ENCODE measurements at regions not wholly inside any gene's neighbourhood (a gene's known extent, or its start where the extent isn't known, plus 50 kb on each side); places are given as distances from the start of the nearest gene placed in this dataset.

DNA sequence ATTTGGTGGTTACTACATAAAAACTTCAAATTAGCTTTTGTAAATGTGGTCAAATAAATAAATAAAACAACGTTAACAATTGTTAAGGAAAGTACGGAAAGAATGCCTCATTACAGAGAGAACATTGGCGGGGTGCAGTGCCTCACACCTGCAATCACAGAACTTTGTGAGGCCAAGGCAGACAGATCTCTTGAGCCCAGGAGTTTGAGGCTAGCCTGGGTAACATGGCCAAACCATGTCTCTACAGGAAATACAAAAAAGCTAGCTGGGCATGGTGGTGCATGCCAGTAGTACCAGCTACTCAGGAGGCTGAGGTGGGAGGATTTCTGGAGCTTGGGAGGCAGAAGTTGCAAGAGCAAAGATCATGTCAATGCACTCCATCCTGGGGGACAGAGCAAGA, 59.4 kb upstream of the VPREB1 start:
- Histone ChIP-seq H3K27ac (ENCODE audit: low read depth, low read length) (no peak overlapping the region), H3K4me3 (ENCODE audit: low read depth, low read length) (no peak overlapping the region), H3K9me3 (ENCODE audit: control insufficient read depth, insufficient read depth, low read length) (no peaks in the 10 kb centered on the region), H3K27me3 (ENCODE audit: control insufficient read depth, insufficient read depth, low read length) (peaks cover 18% of the 10 kb centered on the region)
- POLR2A ChIA-PET, result no interaction called here
- no peak for TF ChIP-seq CTCF (IDR thresholded peaks at IDR 0.05; ENCODE audit: low read depth, low read length)
- CTCF ChIA-PET, result interaction anchor here (2.4 kb wide), 1 partner anchor 16 kb away, joined by 15 read pairs; no protein-coding TSS in a partner anchor
- no peak for DNase-seq (ENCODE audit: low read depth, low spot score)

- H3K4me3 ChIP-seq (ENCODE audit: low read depth, low read length), result no peak overlapping the region
- ChIA-PET CTCF (interaction anchor here (1.0 to 2.4 kb wide), 5 partner anchors 11 to 122 kb away, joined by 3 to 15 read pairs (median 5); no protein-coding TSS in a partner anchor), POLR2A (no interaction called here)
- no peaks in the 10 kb centered on the region for H3K9me3 ChIP-seq (ENCODE audit: control insufficient read depth, insufficient read depth, low read length)
- TF ChIP-seq CTCF (IDR thresholded peaks at IDR 0.05; ENCODE audit: low read depth, low read length), result no peak
- DNase-seq (ENCODE audit: low read depth, low spot score), result no peak
- no peak overlapping the region for H3K27ac ChIP-seq (ENCODE audit: low read depth, low read length)
- H3K27me3 ChIP-seq (ENCODE audit: control insufficient read depth, insufficient read depth, low read length), result peaks cover 18% of the 10 kb centered on the region
Measured at GRCh38 chr22:22184277-22184807, 60.2 kb upstream of the VPREB1 start.

DNA sequence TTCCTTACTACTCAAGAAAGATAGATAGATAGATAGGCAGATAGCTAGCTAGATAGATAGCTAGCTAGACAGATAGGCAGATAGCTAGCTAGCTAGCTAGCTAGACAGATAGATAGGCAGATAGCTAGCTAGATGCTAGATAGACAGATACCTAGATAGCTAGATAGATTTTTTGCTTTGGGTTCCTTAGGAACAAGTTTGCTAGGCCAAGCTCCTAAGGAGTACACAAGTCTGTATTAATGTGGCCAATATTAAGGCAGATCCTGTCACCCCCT, 61.7 kb upstream of the VPREB1 start:
- POLR2A ChIA-PET, result no interaction called here
- CTCF ChIA-PET, result interaction anchor here (1.5 to 2.4 kb wide), 4 partner anchors 11 to 25 kb away, joined by 5 to 15 read pairs (median 8); no protein-coding TSS in a partner anchor
- DNase-seq (ENCODE audit: low read depth, low spot score), result no peak
- H3K27me3 ChIP-seq (ENCODE audit: control insufficient read depth, insufficient read depth, low read length), result peaks cover 18% of the 10 kb centered on the region
- H3K4me3 ChIP-seq (ENCODE audit: low read depth, low read length), result no peak overlapping the region
- no peak overlapping the region for H3K27ac ChIP-seq (ENCODE audit: low read depth, low read length)
- TF ChIP-seq CTCF (IDR thresholded peaks at IDR 0.05; ENCODE audit: low read depth, low read length), result no peak
- no peaks in the 10 kb centered on the region for H3K9me3 ChIP-seq (ENCODE audit: control insufficient read depth, insufficient read depth, low read length)

GRCh38 chr22:22182218-22182989, 62.2 kb upstream of the VPREB1 start:
- no peak overlapping the region for H3K27ac ChIP-seq (ENCODE audit: low read depth, low read length)
- CTCF ChIA-PET, result interaction anchor here (1.6 to 2.1 kb wide), 2 partner anchors 11 to 25 kb away, joined by 6 to 9 read pairs; no protein-coding TSS in a partner anchor
- H3K9me3 ChIP-seq (ENCODE audit: control insufficient read depth, insufficient read depth, low read length), result no peaks in the 10 kb centered on the region
- H3K27me3 ChIP-seq (ENCODE audit: control insufficient read depth, insufficient read depth, low read length), result peaks cover 18% of the 10 kb centered on the region
- DNase-seq (ENCODE audit: low read depth, low spot score), result no peak
- POLR2A ChIA-PET, result no interaction called here
- no peak overlapping the region for H3K4me3 ChIP-seq (ENCODE audit: low read depth, low read length)
- no peak for TF ChIP-seq CTCF (IDR thresholded peaks at IDR 0.05; ENCODE audit: low read depth, low read length)

- peaks cover 17% of the 10 kb centered on the region for H3K27me3 ChIP-seq (ENCODE audit: control insufficient read depth, insufficient read depth, low read length)
Measured at GRCh38 chr22:22181341-22181850, 63.2 kb upstream of the VPREB1 start.

More at GRCh38 chr22:22181341-22181850, 63.2 kb upstream of the VPREB1 start:
- ChIA-PET CTCF (interaction anchor here (1.5 kb wide), 1 partner anchor 24 kb away, joined by 3 read pairs; no protein-coding TSS in a partner anchor), POLR2A (no interaction called here)
- DNase-seq (ENCODE audit: low read depth, low spot score), result no peak
- no peak for TF ChIP-seq CTCF (IDR thresholded peaks at IDR 0.05; ENCODE audit: low read depth, low read length)
- Histone ChIP-seq H3K27ac (ENCODE audit: low read depth, low read length) (no peak overlapping the region), H3K4me3 (ENCODE audit: low read depth, low read length) (no peak overlapping the region), H3K9me3 (ENCODE audit: control insufficient read depth, insufficient read depth, low read length) (no peaks in the 10 kb centered on the region)
